PC-9 (cell line): ENCODE measurements at regions not wholly inside any gene's neighbourhood (a gene's known extent, or its start where the extent isn't known, plus 50 kb on each side); places are given as distances from the start of the nearest gene placed in this dataset.

ENCODE experiments used
- BruUV-seq: library from RNA; stranded (reverse); fragments of 400-500 nt; replicated peaks from 2 replicates; lab custom pipeline; 2021; lab: Mats Ljungman, UMichigan
- CTCF ChIA-PET: fragments of 300-600 bp; sonication (Branson Sonifier 250); formaldehyde crosslinking; loops from one replicate; lab custom pipeline; 2022; ENCODE audit warnings: antibody characterized with exemption; lab: Charles Lee
- POLR2A ChIA-PET: fragments of 300-600 bp; sonication (Branson Sonifier 250); formaldehyde crosslinking; loops from one replicate; lab custom pipeline; 2022; ENCODE audit warnings: antibody characterized with exemption; ENCODE audit not compliant: unreplicated experiment; lab: Charles Lee
- DNase-seq, 2 experiments: peaks; one replicate each; pipeline versions ENCODE4 v3.0.0 to v3.0.0-alpha.2; 2015 to 2022; ENCODE audit warnings: mixed read lengths in 1 of 2
- H2AFZ ChIP-seq: fragments of 200-600 bp; sonication (generic); 2 replicates; pipeline ENCODE4 v1.8.1; 2017; ENCODE audit warnings: antibody characterized with exemption
- H3F3A ChIP-seq: fragments of 200-600 bp; sonication (generic); 2 replicates; pipeline ENCODE4 v1.8.1; 2017; ENCODE audit warnings: antibody characterized with exemption, mild to moderate bottlenecking, low read depth; ENCODE audit not compliant: insufficient read depth
- H3K27ac ChIP-seq: fragments of 200-600 bp; sonication (generic); 2 replicates; pipeline ENCODE4 v1.6.1; 2016; ENCODE audit warnings: mixed run types
- H3K27me3 ChIP-seq: fragments of 200-600 bp; sonication (generic); 2 replicates; pipeline ENCODE4 v1.6.1; 2016; ENCODE audit warnings: low read depth, mixed run types; ENCODE audit not compliant: insufficient read depth
- H3K36me3 ChIP-seq: fragments of 200-600 bp; sonication (generic); 2 replicates; pipeline ENCODE4 v1.6.1; 2016; ENCODE audit warnings: low read depth, mixed run types
- H3K4me1 ChIP-seq: fragments of 200-600 bp; sonication (generic); replicated peaks from 2 replicates; pipeline ENCODE4 v1.6.1; 2016; ENCODE audit warnings: mixed run types; ENCODE audit not compliant: insufficient read depth
- H3K4me2 ChIP-seq: fragments of 200-600 bp; sonication (generic); 2 replicates; pipeline ENCODE4 v1.6.1; 2017; ENCODE audit warnings: mixed run types
- H3K4me3 ChIP-seq: fragments of 200-600 bp; sonication (generic); 2 replicates; pipeline ENCODE4 v1.6.1; 2016; ENCODE audit warnings: mixed run types
- H3K79me2 ChIP-seq: fragments of 200-600 bp; sonication (generic); 2 replicates; pipeline ENCODE4 v1.6.1; 2017; ENCODE audit warnings: low read depth, mixed run types
- H3K9me2 ChIP-seq: fragments of 200-600 bp; sonication (generic); 2 replicates; pipeline ENCODE4 v1.8.1; 2017; ENCODE audit warnings: mild to moderate bottlenecking; ENCODE audit not compliant: insufficient read depth
- H3K9me3 ChIP-seq: fragments of 200-600 bp; sonication (generic); 2 replicates; pipeline ENCODE4 v1.8.1; 2016; ENCODE audit warnings: low read depth; ENCODE audit not compliant: insufficient read depth
- H4K20me1 ChIP-seq: fragments of 200-600 bp; sonication (generic); 2 replicates; pipeline ENCODE4 v1.8.1; 2017; ENCODE audit not compliant: insufficient read depth
- EZH2 ChIP-seq: fragments of 200-600 bp; sonication (generic); IDR thresholded peaks from 2 replicates; pipeline ENCODE4 v1.8.0; 2017; ENCODE audit warnings: antibody characterized with exemption, low read depth
- intact Hi-C: fragments of 100-400 bp; cut with micrococcal nuclease; formaldehyde crosslinking; loops from one replicate; pipeline ENCODE4 v1.10.0; 2022; ENCODE audit not compliant: unreplicated experiment
- TF ChIP-seq, protein P1 (sequence below): fragments of 200-600 bp; sonication (generic); conservative IDR thresholded peaks from 2 replicates; pipeline ENCODE4 v1.6.1; 2017; ENCODE audit warnings: mixed run types, antibody characterized with exemption, mild to moderate bottlenecking, moderate library complexity

DNA sequence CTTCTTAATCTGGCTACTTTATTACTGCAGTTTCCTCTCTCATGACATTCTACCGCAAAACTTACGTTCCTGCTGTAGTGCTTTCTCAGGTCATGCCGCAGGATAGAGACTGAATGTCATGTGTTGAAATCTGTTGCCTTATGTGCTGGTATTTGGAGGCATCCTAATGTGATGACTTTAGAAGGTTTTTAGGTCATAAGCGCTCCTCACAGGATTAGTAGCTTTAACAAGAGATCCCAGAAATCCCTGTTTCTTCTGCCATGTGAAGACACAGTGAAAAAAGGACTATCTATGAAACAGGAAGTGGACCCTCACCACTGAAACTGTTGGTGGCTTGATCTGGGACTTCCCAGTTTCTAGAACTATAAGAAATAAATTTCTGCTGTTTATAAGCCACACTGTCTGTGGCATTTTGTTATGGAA lies 209.3 kb downstream of the LACC1 start:
- TF ChIP-seq EZH2 = no peak
- TF ChIP-seq, protein P1, sequence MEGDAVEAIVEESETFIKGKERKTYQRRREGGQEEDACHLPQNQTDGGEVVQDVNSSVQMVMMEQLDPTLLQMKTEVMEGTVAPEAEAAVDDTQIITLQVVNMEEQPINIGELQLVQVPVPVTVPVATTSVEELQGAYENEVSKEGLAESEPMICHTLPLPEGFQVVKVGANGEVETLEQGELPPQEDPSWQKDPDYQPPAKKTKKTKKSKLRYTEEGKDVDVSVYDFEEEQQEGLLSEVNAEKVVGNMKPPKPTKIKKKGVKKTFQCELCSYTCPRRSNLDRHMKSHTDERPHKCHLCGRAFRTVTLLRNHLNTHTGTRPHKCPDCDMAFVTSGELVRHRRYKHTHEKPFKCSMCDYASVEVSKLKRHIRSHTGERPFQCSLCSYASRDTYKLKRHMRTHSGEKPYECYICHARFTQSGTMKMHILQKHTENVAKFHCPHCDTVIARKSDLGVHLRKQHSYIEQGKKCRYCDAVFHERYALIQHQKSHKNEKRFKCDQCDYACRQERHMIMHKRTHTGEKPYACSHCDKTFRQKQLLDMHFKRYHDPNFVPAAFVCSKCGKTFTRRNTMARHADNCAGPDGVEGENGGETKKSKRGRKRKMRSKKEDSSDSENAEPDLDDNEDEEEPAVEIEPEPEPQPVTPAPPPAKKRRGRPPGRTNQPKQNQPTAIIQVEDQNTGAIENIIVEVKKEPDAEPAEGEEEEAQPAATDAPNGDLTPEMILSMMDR = no peak
- no TSS peak for BruUV-seq
- DNase-seq = no peak

DNA sequence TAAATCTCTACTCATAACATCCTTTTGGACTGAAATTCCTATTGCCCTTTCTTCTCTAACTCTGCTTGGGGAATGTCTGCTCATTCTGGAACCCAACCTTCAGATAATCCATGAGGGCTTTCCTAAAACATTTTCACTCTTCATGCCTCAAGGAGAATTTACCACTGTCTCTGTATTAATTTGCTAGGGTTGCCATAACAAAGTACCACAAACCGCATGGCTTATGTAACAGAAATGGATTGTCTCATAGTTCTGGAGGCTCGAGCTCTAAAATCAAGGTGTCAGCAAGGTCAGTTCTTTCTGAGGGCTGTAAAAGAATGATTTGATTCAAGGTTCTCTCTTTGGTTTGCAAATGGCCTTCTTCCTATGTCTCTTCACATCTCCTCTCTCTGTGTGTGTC lies 209.7 kb downstream of the LACC1 start:
- H3F3A ChIP-seq = no peaks in the 10 kb centered on the region
- no peaks in the 10 kb centered on the region for H3K9me2 ChIP-seq
- H3K9me3 ChIP-seq = no peaks in the 10 kb centered on the region; the same call in 1 of the 2 replicates
- BruUV-seq = no TSS peak
- no peaks in the 10 kb centered on the region for H3K36me3 ChIP-seq
- CTCF ChIA-PET = no interaction called here
- no peak for DNase-seq
- no peak overlapping the region for H3K27ac ChIP-seq
- H3K4me3 ChIP-seq = no peak overlapping the region
- intact Hi-C loops = no loop called here
- TF ChIP-seq, protein P1 = no peak
- TF ChIP-seq EZH2 = no peak
- H4K20me1 ChIP-seq = no peaks in the 10 kb centered on the region
- H2AFZ ChIP-seq = no peak overlapping the region
- H3K4me2 ChIP-seq = no peak overlapping the region
- no peaks in the 10 kb centered on the region for H3K4me1 ChIP-seq
- POLR2A ChIA-PET = no interaction called here
- no peaks in the 10 kb centered on the region for H3K79me2 ChIP-seq
- no peaks in the 10 kb centered on the region for H3K27me3 ChIP-seq

More for the DNA sequence above, 209.3 kb downstream of the LACC1 start:
- Histone ChIP-seq H3K4me3 (no peak overlapping the region), H3K9me3 (no peaks in the 10 kb centered on the region; the same call in 1 of the 2 replicates), H3K27ac (no peak overlapping the region), H3K9me2 (no peaks in the 10 kb centered on the region), H3F3A (no peaks in the 10 kb centered on the region), H3K4me2 (no peak overlapping the region), H3K36me3 (no peaks in the 10 kb centered on the region), H2AFZ (no peak overlapping the region), H3K79me2 (no peaks in the 10 kb centered on the region), H3K27me3 (no peaks in the 10 kb centered on the region), H3K4me1 (no peaks in the 10 kb centered on the region), H4K20me1 (no peaks in the 10 kb centered on the region)
- CTCF ChIA-PET = no interaction called here
- intact Hi-C loops = no loop called here
- POLR2A ChIA-PET = no interaction called here

DNA sequence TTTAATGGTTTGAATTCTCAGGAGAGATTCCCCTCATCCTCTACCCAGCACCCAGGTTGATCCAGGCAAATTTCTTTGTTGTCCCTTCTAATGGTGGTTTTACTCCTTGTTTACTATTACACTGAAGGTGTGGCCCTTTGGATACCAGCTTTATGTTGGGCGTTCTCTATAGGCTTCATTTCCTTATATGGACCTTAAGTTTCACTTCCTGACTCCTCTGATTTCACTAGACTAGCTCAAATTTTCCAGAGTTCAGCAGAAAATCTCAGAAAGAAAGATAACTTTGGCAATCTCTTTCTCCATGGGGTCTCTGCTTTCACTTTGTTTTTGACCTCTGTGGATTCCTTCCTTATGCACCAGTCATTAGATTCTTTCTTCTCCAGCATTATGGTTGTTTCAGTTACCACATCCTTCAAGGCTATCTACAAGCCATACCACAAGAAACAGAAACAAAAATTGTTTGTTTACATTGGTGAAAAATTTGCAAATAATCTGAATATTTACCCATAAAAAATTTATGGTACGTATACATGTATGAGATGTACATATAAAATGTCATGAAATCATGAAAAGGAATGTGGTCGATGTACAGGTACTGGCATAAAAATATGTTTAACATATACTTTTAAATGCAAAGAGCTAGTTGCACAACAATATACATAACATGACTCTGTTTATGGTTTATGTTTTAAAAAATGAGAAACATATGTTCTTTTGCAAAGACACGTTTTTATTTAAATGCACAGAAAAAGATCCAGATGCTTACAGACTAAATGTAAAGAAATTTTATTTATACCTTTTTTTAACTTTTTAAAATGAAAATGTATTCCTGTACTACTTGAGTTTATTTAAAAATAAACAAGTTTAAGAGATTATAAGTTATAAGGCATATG lies 212.6 kb downstream of the LACC1 start:
- Histone ChIP-seq H2AFZ (no peak overlapping the region), H3K79me2 (no peaks in the 10 kb centered on the region), H3K4me3 (no peak overlapping the region), H3K9me2 (no peaks in the 10 kb centered on the region), H3K36me3 (no peaks in the 10 kb centered on the region), H3K27ac (no peak overlapping the region), H3K27me3 (no peaks in the 10 kb centered on the region), H3F3A (no peaks in the 10 kb centered on the region), H3K4me2 (no peak overlapping the region), H3K4me1 (no peaks in the 10 kb centered on the region), H4K20me1 (no peaks in the 10 kb centered on the region), H3K9me3 (no peaks in the 10 kb centered on the region; the same call in 1 of the 2 replicates)
- DNase-seq = no peak
- BruUV-seq = no TSS peak
- intact Hi-C loops = no loop called here
- ChIA-PET CTCF (no interaction called here), POLR2A (no interaction called here)
- TF ChIP-seq EZH2 = no peak
- TF ChIP-seq, protein P1 = no peak
